Upper lobe of left lung (tissue), 6 donors: ENCODE measurements at regions not wholly inside any gene's neighbourhood (a gene's known extent, or its start where the extent isn't known, plus 50 kb on each side); places are given as distances from the start of the nearest gene placed in this dataset.
A peak's percentile ranks its signal among the peaks of the same experiment; 100 is the strongest.

ENCODE experiments used
- ATAC-seq, 2 donors: fragments of 200-7000 bp; cut with Tn5 transposase; one replicate each; pipeline ENCODE4 v1.9.1; 2022; ENCODE audit warnings: mild to moderate bottlenecking in 2 of 2, moderate library complexity in 2 of 2; ENCODE audit not compliant: low FRiP score in 2 of 2
- DNase-seq, 2 donors: peaks; one replicate each; pipeline ENCODE4 v3.0.0-alpha.2; 2019 to 2020
- H3K27ac ChIP-seq, 4 donors: fragments of 200-600 bp; sonication (generic); one replicate each; pipeline ENCODE4 v1.5.1; 2016 to 2019
- H3K27me3 ChIP-seq, 4 donors: fragments of 200-600 bp; sonication (generic); one replicate each; pipeline ENCODE4 v1.5.1; 2017 to 2019
- H3K36me3 ChIP-seq, 4 donors: fragments of 200-600 bp; sonication (generic); one replicate each; pipeline ENCODE4 v1.5.1; 2016 to 2019
- H3K4me1 ChIP-seq, 4 donors: fragments of 200-600 bp; sonication (generic); one replicate each; pipeline ENCODE4 v1.5.1; 2018 to 2019
- H3K4me3 ChIP-seq, 4 donors: fragments of 200-600 bp; sonication (generic); one replicate each; pipeline ENCODE4 v1.5.1; 2017 to 2019; ENCODE audit warnings: mild to moderate bottlenecking in 2 of 4, moderate library complexity in 1 of 4
- H3K9me3 ChIP-seq, 4 donors: fragments of 200-600 bp; sonication (generic); one replicate each; pipeline ENCODE4 v1.5.1; 2018 to 2019
- EP300 ChIP-seq, 4 donors: sonication (generic); formaldehyde crosslinking; IDR thresholded peaks; one replicate each; pipeline ENCODE4 v1.5.1; 2017; ENCODE audit warnings: antibody characterized with exemption in 4 of 4, control low read depth in 2 of 4
- POLR2A ChIP-seq, 4 donors: fragments of 450-650 bp; IDR thresholded peaks; one replicate each; pipeline ENCODE4 v1.5.1; 2016 to 2017; ENCODE audit warnings: antibody characterized with exemption in 4 of 4, mild to moderate bottlenecking in 2 of 4
- POLR2AphosphoS5 ChIP-seq, 2 donors: sonication (generic); formaldehyde crosslinking; IDR thresholded peaks; one replicate each; pipeline ENCODE4 v1.5.1; 2017; ENCODE audit warnings: antibody characterized with exemption in 2 of 2
- WGBS, 2 donors: methylation state at CpG; one replicate each; pipeline ENCODE4 v1.1.5; 2017 to 2018; 5-methylcytosine and 5-hydroxymethylcytosine counted together
- TF ChIP-seq, protein P1 (sequence below), 6 experiments: fragments of 450-650 bp in 4 of 6; fragments of 200-600 bp in 2 of 6; sonication (generic) in 2 of 6; IDR thresholded peaks; one replicate each; pipeline ENCODE4 v1.5.1; 2016 to 2019; ENCODE audit warnings: antibody characterized with exemption in 6 of 6
- donor health status: DM: no; HTN: no; CAD: no; lungs with moderate emphysema.
- donor health status: DM: no; HTN: yes; CAD: no; lungs with severe emphysema.

DNA sequence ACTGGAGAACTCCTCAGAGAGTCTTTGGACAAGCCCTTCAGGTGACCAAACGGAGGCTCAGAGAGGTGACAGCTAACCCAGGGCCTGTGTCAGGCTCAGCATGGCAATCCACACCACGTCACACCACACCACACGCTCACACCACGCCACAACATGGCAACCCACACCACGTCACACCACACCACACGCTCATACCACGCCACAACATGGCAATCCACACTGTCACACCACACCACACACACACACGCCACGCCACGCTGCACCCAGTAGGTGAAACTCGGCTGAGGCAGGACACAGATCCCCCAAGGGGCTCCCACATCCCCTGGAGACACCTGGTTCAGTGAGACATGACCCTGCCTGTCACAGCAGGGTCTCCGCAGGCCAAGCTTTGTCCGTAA lies 107.3 kb downstream of the PDGFA start:
- Histone ChIP-seq H3K36me3 (no peaks in the 10 kb centered on the region), H3K27me3 (no peaks in the 10 kb centered on the region), H3K27ac (no peak overlapping the region), H3K4me3 (no peak overlapping the region), H3K9me3 (peaks cover 0 to 6% (median 3%) of the 10 kb centered on the region in 4 donors), H3K4me1 (no peaks in the 10 kb centered on the region)
- TF ChIP-seq POLR2A (IDR thresholded peaks at IDR 0.05) (no peak), EP300 (IDR thresholded peaks at IDR 0.05) (no peak), POLR2AphosphoS5 (IDR thresholded peaks at IDR 0.05) (no peak)
- TF ChIP-seq, protein P1, sequence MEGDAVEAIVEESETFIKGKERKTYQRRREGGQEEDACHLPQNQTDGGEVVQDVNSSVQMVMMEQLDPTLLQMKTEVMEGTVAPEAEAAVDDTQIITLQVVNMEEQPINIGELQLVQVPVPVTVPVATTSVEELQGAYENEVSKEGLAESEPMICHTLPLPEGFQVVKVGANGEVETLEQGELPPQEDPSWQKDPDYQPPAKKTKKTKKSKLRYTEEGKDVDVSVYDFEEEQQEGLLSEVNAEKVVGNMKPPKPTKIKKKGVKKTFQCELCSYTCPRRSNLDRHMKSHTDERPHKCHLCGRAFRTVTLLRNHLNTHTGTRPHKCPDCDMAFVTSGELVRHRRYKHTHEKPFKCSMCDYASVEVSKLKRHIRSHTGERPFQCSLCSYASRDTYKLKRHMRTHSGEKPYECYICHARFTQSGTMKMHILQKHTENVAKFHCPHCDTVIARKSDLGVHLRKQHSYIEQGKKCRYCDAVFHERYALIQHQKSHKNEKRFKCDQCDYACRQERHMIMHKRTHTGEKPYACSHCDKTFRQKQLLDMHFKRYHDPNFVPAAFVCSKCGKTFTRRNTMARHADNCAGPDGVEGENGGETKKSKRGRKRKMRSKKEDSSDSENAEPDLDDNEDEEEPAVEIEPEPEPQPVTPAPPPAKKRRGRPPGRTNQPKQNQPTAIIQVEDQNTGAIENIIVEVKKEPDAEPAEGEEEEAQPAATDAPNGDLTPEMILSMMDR (IDR thresholded peaks at IDR 0.05) = no peak
- WGBS, 2 donors = 91 to 92% methylated on average over 7 to 13 of the region's 13 CpGs
- ATAC-seq (no peak), DNase-seq (peak in 1 of 2 donors; percentile 50)

DNA sequence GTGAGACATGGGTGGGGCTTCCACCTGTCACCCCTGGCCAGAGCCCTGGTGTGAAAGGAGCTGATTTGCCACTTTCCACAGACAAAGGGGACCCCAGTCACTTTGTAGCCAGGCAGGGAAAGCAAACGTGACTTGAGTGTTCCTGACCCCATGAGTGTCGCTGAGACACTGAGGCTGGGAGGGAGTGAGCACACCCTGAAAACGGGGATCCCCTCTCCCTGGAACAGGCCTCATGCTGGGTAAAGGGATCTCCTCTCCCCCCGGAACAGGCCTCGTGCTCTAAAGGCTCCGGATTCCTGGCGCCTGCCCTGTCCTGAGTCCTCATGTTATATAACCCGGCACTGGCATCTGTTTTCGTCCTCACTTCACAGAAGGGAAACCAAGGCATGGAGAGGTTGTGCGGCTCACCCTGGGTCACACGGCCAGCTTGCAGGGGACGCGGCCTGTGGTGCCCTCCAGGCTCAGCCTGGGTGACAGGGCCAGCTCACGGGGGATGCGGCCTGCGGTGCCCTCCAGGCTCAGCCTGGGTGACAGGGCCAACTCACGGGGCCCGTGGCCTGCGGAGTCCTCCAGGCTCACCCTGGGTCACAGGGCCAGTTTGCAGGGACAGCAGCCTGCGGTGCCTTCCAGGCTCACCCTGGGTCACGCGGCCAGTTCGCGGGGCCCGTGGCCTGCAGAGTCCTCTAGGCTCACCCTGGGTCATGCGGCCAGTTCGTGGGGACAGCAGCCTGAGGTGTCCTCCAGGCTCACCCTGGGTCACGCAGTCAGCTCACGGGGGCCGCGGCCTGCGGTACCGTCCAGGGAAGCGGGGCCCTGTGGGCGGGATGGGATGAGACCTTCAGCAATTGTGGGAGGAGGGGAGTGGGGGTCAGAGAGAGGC lies 104.7 kb downstream of the PDGFA start:
- H3K4me3 ChIP-seq = no peak overlapping the region
- TF ChIP-seq POLR2AphosphoS5 (IDR thresholded peaks at IDR 0.05) = no peak
- TF ChIP-seq, protein P1 (IDR thresholded peaks at IDR 0.05) = no peak
- H3K27ac ChIP-seq = no peak overlapping the region
- H3K9me3 ChIP-seq = peaks cover 0 to 22% (median 11%) of the 10 kb centered on the region in 4 donors
- H3K4me1 ChIP-seq = no peaks in the 10 kb centered on the region
- ATAC-seq = peak in 1 of 2 donors; percentile 43
- 82 to 89% methylated on average over 13 to 19 of the region's 35 CpGs for WGBS, 2 donors
- H3K36me3 ChIP-seq = no peaks in the 10 kb centered on the region
- DNase-seq = peak in 1 of 2 donors; percentile 78
- H3K27me3 ChIP-seq = no peaks in the 10 kb centered on the region

DNA sequence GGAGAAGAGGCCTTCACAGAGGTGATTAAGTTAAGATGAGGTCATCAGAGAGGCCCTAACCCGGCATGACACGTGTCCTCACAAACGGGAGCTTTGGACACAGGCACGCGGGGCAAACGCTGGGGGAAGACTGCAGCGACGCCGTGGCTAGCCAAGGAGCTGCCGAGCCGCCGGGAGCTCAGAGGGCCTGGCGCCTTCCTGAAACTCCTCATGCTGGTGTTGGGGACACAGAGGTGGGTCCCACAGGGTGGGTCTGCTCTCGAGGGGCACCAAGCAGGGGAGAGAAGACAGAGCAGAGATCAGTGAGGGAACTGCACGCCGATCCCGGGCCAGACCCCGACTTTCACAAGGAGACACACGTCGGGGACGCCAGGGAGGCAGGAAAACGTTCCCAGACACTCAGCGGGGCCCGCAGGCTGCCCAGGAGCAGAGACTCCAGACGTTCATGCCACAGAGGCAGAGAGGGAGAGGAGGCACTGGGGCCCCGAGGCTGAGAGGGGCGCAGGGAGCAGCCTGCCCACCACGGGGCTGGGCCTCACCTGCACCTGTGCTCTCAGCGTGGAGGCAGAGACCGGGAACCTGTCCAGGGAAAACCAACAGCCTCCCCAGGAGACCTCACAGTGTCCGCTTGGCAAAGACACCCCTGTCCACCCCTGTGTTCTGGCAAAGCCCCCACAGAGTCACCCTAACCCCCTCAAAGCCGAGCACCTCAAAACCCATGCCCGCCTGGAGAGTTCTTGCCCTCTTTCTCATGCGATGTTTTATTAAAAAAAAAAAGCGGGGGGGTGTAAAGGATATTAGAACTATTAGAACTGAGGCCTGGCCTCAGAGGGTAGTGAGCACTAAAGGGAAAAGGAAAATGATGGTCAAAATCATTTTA lies 103.8 kb downstream of the PDGFA start:
- WGBS, 2 donors = 89 to 90% methylated on average over 29 to 34 of the region's 35 CpGs
- Histone ChIP-seq H3K4me3 (no peak overlapping the region), H3K9me3 (peaks cover 0 to 22% (median 11%) of the 10 kb centered on the region in 4 donors), H3K36me3 (no peaks in the 10 kb centered on the region), H3K27ac (no peak overlapping the region), H3K4me1 (no peaks in the 10 kb centered on the region), H3K27me3 (no peaks in the 10 kb centered on the region)
- peak in 1 of 2 donors; percentile 61 for DNase-seq
- no peak for ATAC-seq
- TF ChIP-seq EP300 (IDR thresholded peaks at IDR 0.05) (no peak), POLR2AphosphoS5 (IDR thresholded peaks at IDR 0.05) (no peak), POLR2A (IDR thresholded peaks at IDR 0.05) (no peak)
- TF ChIP-seq, protein P1 (IDR thresholded peaks at IDR 0.05) = no peak

DNA sequence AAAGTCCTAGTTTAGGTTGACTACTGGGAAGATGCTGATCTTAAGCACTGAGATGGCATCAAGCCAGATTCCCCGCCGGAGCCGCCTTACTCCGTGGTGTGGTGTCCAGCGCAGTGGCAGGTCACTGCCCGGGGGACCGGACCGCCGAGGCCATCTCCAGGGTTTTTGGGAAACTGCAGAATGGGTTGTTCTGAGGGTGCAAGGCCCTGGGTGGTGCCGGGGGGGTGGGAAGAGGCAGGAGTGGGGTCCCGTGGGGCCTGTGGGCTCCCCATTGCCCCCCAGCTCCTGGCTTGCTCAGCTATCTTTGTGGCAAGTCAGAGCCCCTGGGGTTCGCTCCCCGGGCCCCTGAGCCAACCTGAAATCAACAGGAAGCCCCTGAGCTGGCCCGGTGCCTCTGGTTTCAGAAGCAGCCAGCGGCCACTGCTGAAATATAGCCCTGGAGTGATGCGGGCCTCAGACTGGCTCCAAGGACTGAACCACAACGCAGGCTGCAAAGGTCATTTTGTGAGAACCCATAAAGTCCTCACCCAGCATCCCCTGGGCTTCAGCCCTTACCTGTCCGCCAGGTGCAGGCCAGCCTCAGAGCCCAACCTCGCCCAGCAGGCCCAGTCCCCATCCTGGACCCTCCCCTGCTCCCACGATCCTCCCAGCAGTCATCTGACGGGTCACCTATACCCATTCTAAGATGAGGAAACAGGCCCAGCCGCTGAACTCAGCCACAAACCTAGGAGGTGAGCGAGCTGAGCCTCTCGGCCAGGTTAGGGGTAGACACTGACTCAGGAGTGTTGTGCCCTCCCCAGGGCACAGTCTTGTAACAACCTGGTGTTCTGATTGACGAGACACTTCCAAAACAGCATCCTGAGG lies 102.7 kb downstream of the PDGFA start:
- no peaks in the 10 kb centered on the region for H3K36me3 ChIP-seq
- peaks cover 0 to 22% (median 11%) of the 10 kb centered on the region in 4 donors for H3K9me3 ChIP-seq
- no peaks in the 10 kb centered on the region for H3K4me1 ChIP-seq
- DNase-seq (peak in 1 of 2 donors; percentile 66), ATAC-seq (no peak)
- TF ChIP-seq, protein P1 (IDR thresholded peaks at IDR 0.05) = no peak
- no peak for TF ChIP-seq EP300 (IDR thresholded peaks at IDR 0.05)
- TF ChIP-seq POLR2AphosphoS5 (IDR thresholded peaks at IDR 0.05) = no peak
- TF ChIP-seq POLR2A (IDR thresholded peaks at IDR 0.05) = no peak
- no peak overlapping the region for H3K27ac ChIP-seq
- 94 to 97% methylated on average over 19 to 25 of the region's 25 CpGs for WGBS, 2 donors
- H3K4me3 ChIP-seq = no peak overlapping the region
- no peaks in the 10 kb centered on the region for H3K27me3 ChIP-seq
